Activated T-helper 2 cell treated with anti-CD3 and anti-CD28 coated beads, Interferon-gamma antibody, Interleukin-2, Interleukin-4, amounts not matched to agents 10 μg/mL and 5 μg/mL and 100 μg/mL, durations not matched to agents 14 hours and 24 hours and 36 hours (primary cell): ENCODE measurements at regions not wholly inside any gene's neighbourhood (a gene's known extent, or its start where the extent isn't known, plus 50 kb on each side); places are given as distances from the start of the nearest gene placed in this dataset.
A peak's percentile ranks its signal among the peaks of the same experiment; 100 is the strongest.

Experiments used
- DNase-seq: peaks from one replicate; pipeline ENCODE4 v3.0.0; 2021; ENCODE audit warnings: low spot score
- H3K27ac Mint-ChIP-seq: one replicate; pipeline ENCODE4 v1.8.0; 2021; ENCODE audit warnings: mixed read lengths
- H3K27me3 Mint-ChIP-seq: one replicate; pipeline ENCODE4 v1.8.0; 2021; ENCODE audit warnings: low read depth, mixed read lengths
- H3K36me3 Mint-ChIP-seq: one replicate; pipeline ENCODE4 v1.8.0; 2021; ENCODE audit warnings: low read depth, mixed read lengths
- H3K4me1 Mint-ChIP-seq: one replicate; pipeline ENCODE4 v1.8.0; 2021; ENCODE audit warnings: low read depth, mixed read lengths
- H3K4me3 Mint-ChIP-seq: one replicate; pipeline ENCODE4 v1.8.0; 2021; ENCODE audit warnings: low read depth, mild to moderate bottlenecking, moderate library complexity, mixed read lengths
- H3K9me3 Mint-ChIP-seq: one replicate; pipeline ENCODE4 v1.8.0; 2021; ENCODE audit warnings: mixed read lengths
- intact Hi-C: fragments of 100-400 bp; cut with micrococcal nuclease; formaldehyde crosslinking; loops from one replicate; pipeline ENCODE4 v1.15.1; 2023

GRCh38 chr7:130886438-130887135 lies 152.6 kb upstream of the KLF14 start:
- Mint-ChIP-seq H3K4me1 (peaks cover 38% of the 10 kb centered on the region), H3K36me3 (peaks cover 89% of the 10 kb centered on the region), H3K4me3 (no peak overlapping the region), H3K9me3 (no peaks in the 10 kb centered on the region), H3K27me3 (no peaks in the 10 kb centered on the region), H3K27ac (peak overlapping the region; percentile 59)
- DNase-seq, result no peak
- intact Hi-C loops, result no loop called here

- intact Hi-C loops, result no loop called here
Observed at GRCh38 chr7:130887182-130887956, 153.4 kb upstream of the KLF14 start.

GRCh38 chr7:130887957-130888371 lies 154.0 kb upstream of the KLF14 start:
- peaks cover 86% of the 10 kb centered on the region for H3K36me3 Mint-ChIP-seq
- intact Hi-C loops, result no loop called here
- no peak for DNase-seq
- no peak overlapping the region for H3K4me3 Mint-ChIP-seq
- no peaks in the 10 kb centered on the region for H3K9me3 Mint-ChIP-seq
- H3K27ac Mint-ChIP-seq, result peak overlapping the region; percentile 59
- H3K27me3 Mint-ChIP-seq, result no peaks in the 10 kb centered on the region
- H3K4me1 Mint-ChIP-seq, result peaks cover 34% of the 10 kb centered on the region

More at GRCh38 chr7:130887182-130887956, 153.4 kb upstream of the KLF14 start:
- no peak for DNase-seq
- Mint-ChIP-seq H3K9me3 (no peaks in the 10 kb centered on the region), H3K36me3 (peaks cover 86% of the 10 kb centered on the region), H3K4me3 (no peak overlapping the region), H3K27me3 (no peaks in the 10 kb centered on the region), H3K4me1 (peaks cover 35% of the 10 kb centered on the region), H3K27ac (peak overlapping the region; percentile 59)

GRCh38 chr7:130888468-130888867 lies 154.5 kb upstream of the KLF14 start:
- Mint-ChIP-seq H3K4me3 (no peak overlapping the region), H3K27me3 (no peaks in the 10 kb centered on the region), H3K4me1 (peaks cover 35% of the 10 kb centered on the region), H3K9me3 (no peaks in the 10 kb centered on the region), H3K27ac (peak overlapping the region; percentile 59), H3K36me3 (peaks cover 85% of the 10 kb centered on the region)
- intact Hi-C loops, result no loop called here
- DNase-seq, result no peak

GRCh38 chr7:130890176-130891020 lies 156.4 kb upstream of the KLF14 start:
- intact Hi-C loops, result loop anchor here (10.0 kb wide), 1 partner anchor 614 kb away; no protein-coding TSS in a partner anchor
- H3K27me3 Mint-ChIP-seq, result no peaks in the 10 kb centered on the region
- peaks cover 53% of the 10 kb centered on the region for H3K4me1 Mint-ChIP-seq
- H3K36me3 Mint-ChIP-seq, result peaks cover 86% of the 10 kb centered on the region
- H3K9me3 Mint-ChIP-seq, result no peaks in the 10 kb centered on the region
- no peak overlapping the region for H3K4me3 Mint-ChIP-seq
- H3K27ac Mint-ChIP-seq, result peak overlapping the region; percentile 33
- no peak for DNase-seq

- H3K36me3 Mint-ChIP-seq, result peaks cover 87% of the 10 kb centered on the region
- H3K27me3 Mint-ChIP-seq, result no peaks in the 10 kb centered on the region
- peaks cover 64% of the 10 kb centered on the region for H3K4me1 Mint-ChIP-seq
- DNase-seq, result no peak
- H3K4me3 Mint-ChIP-seq, result no peak overlapping the region
- intact Hi-C loops, result loop anchor here (10.0 kb wide), 1 partner anchor 613 kb away; no protein-coding TSS in a partner anchor
- H3K9me3 Mint-ChIP-seq, result no peaks in the 10 kb centered on the region
- peak overlapping the region; percentile 45 for H3K27ac Mint-ChIP-seq
Observed at GRCh38 chr7:130891254-130892094, 157.5 kb upstream of the KLF14 start.

- no peak overlapping the region for H3K4me3 Mint-ChIP-seq
- DNase-seq, result no peak
- peaks cover 87% of the 10 kb centered on the region for H3K36me3 Mint-ChIP-seq
- peaks cover 63% of the 10 kb centered on the region for H3K4me1 Mint-ChIP-seq
- intact Hi-C loops, result loop anchor here (1.0 to 10.0 kb wide), 3 partner anchors 20 to 611 kb away; no protein-coding TSS in a partner anchor
- no peaks in the 10 kb centered on the region for H3K9me3 Mint-ChIP-seq
- no peaks in the 10 kb centered on the region for H3K27me3 Mint-ChIP-seq
- H3K27ac Mint-ChIP-seq, result peak overlapping the region; percentile 86
Observed at GRCh38 chr7:130893441-130893894, 159.5 kb upstream of the KLF14 start.

- Mint-ChIP-seq H3K27ac (peak overlapping the region; percentile 86), H3K4me1 (peaks cover 60% of the 10 kb centered on the region), H3K4me3 (peak overlapping the region; percentile 38), H3K36me3 (peaks cover 85% of the 10 kb centered on the region), H3K9me3 (no peaks in the 10 kb centered on the region), H3K27me3 (no peaks in the 10 kb centered on the region)
- no peak for DNase-seq
- intact Hi-C loops, result loop anchor here (10.0 kb wide), 1 partner anchor 610 kb away; no protein-coding TSS in a partner anchor
Observed at GRCh38 chr7:130894146-130894908, 160.3 kb upstream of the KLF14 start.

- H3K9me3 Mint-ChIP-seq, result no peaks in the 10 kb centered on the region
- H3K36me3 Mint-ChIP-seq, result peaks cover 91% of the 10 kb centered on the region
- H3K27me3 Mint-ChIP-seq, result no peaks in the 10 kb centered on the region
- peak overlapping the region; percentile 86 for H3K27ac Mint-ChIP-seq
- DNase-seq, result no peak
- H3K4me3 Mint-ChIP-seq, result peak overlapping the region; percentile 38
- intact Hi-C loops, result loop anchor here (10.0 kb wide), 1 partner anchor 610 kb away; no protein-coding TSS in a partner anchor
- H3K4me1 Mint-ChIP-seq, result peaks cover 66% of the 10 kb centered on the region
Observed at GRCh38 chr7:130894909-130895750, 161.1 kb upstream of the KLF14 start.

GRCh38 chr7:130896051-130896881 lies 162.3 kb upstream of the KLF14 start:
- Mint-ChIP-seq H3K9me3 (no peaks in the 10 kb centered on the region), H3K27ac (peak overlapping the region; percentile 86), H3K27me3 (no peaks in the 10 kb centered on the region), H3K4me3 (peak overlapping the region; percentile 37), H3K36me3 (peaks cover 89% of the 10 kb centered on the region), H3K4me1 (peaks cover 70% of the 10 kb centered on the region)
- intact Hi-C loops, result loop anchor here (2.0 to 10.0 kb wide), 2 partner anchors 113 to 609 kb away; no protein-coding TSS in a partner anchor
- no peak for DNase-seq
